Adipocyte (in vitro differentiated cells): ENCODE measurements at regions not wholly inside any gene's neighbourhood (a gene's known extent, or its start where the extent isn't known, plus 50 kb on each side); places are given as distances from the start of the nearest gene placed in this dataset.

Experiments used
- DNase-seq: peaks from one replicate; pipeline ENCODE4 v3.0.0-alpha.2; 2015; ENCODE audit warnings: low read depth
- H3K27me3 ChIP-seq: replicated peaks from 2 replicates; pipeline ENCODE4 v1.7.0; 2013; ENCODE audit warnings: mild to moderate bottlenecking, low read length, moderate library complexity; ENCODE audit not compliant: control insufficient read depth, insufficient read depth
- H3K36me3 ChIP-seq: 2 replicates; pipeline ENCODE4 v1.7.0; 2013; ENCODE audit warnings: low read length, mild to moderate bottlenecking, moderate library complexity; ENCODE audit not compliant: control insufficient read depth, insufficient read depth, severe bottlenecking
- H3K4me1 ChIP-seq: 2 replicates; pipeline ENCODE4 v1.7.0; 2013; ENCODE audit warnings: mild to moderate bottlenecking, low read length, moderate library complexity; ENCODE audit not compliant: control insufficient read depth, insufficient read depth
- H3K4me3 ChIP-seq: 2 replicates; pipeline ENCODE4 v1.7.0; 2013; ENCODE audit warnings: mild to moderate bottlenecking, low read length, moderate library complexity
- H3K9ac ChIP-seq: 2 replicates; pipeline ENCODE4 v1.7.0; 2013; ENCODE audit warnings: mild to moderate bottlenecking, low read length, moderate library complexity
- H3K9me3 ChIP-seq: 2 replicates; pipeline ENCODE4 v1.7.0; 2013; ENCODE audit warnings: mild to moderate bottlenecking, low read length, moderate library complexity; ENCODE audit not compliant: control insufficient read depth

- H3K9ac ChIP-seq = no peak overlapping the region
- no peaks in the 10 kb centered on the region for H3K27me3 ChIP-seq
- no peak for DNase-seq
- no peaks in the 10 kb centered on the region for H3K36me3 ChIP-seq
- no peak overlapping the region for H3K4me3 ChIP-seq
- peaks cover 12% of the 10 kb centered on the region for H3K9me3 ChIP-seq
- peaks cover 5% of the 10 kb centered on the region for H3K4me1 ChIP-seq
Observed at GRCh38 chr4:187413564-187414358, 581.8 kb upstream of the ZFP42 start.

GRCh38 chr4:187414716-187415115 is 580.9 kb upstream of the ZFP42 start:
- no peak for DNase-seq
- no peaks in the 10 kb centered on the region for H3K27me3 ChIP-seq
- no peaks in the 10 kb centered on the region for H3K36me3 ChIP-seq
- peaks cover 12% of the 10 kb centered on the region for H3K9me3 ChIP-seq
- no peak overlapping the region for H3K9ac ChIP-seq
- H3K4me3 ChIP-seq = no peak overlapping the region
- H3K4me1 ChIP-seq = peaks cover 5% of the 10 kb centered on the region

GRCh38 chr4:187415231-187415630 is 580.3 kb upstream of the ZFP42 start:
- Histone ChIP-seq H3K9ac (no peak overlapping the region), H3K36me3 (no peaks in the 10 kb centered on the region), H3K9me3 (peaks cover 12% of the 10 kb centered on the region), H3K4me3 (no peak overlapping the region), H3K4me1 (peaks cover 5% of the 10 kb centered on the region), H3K27me3 (no peaks in the 10 kb centered on the region)
- no peak for DNase-seq

GRCh38 chr4:187416216-187416615 is 579.4 kb upstream of the ZFP42 start:
- H3K27me3 ChIP-seq = no peaks in the 10 kb centered on the region
- peaks cover 12% of the 10 kb centered on the region for H3K9me3 ChIP-seq
- DNase-seq = peak; percentile 32
- peaks cover 5% of the 10 kb centered on the region for H3K4me1 ChIP-seq
- no peak overlapping the region for H3K4me3 ChIP-seq
- H3K9ac ChIP-seq = no peak overlapping the region
- H3K36me3 ChIP-seq = no peaks in the 10 kb centered on the region

- peaks cover 12% of the 10 kb centered on the region for H3K9me3 ChIP-seq
- DNase-seq = peak; percentile 32
- no peak overlapping the region for H3K4me3 ChIP-seq
- no peaks in the 10 kb centered on the region for H3K36me3 ChIP-seq
- H3K9ac ChIP-seq = no peak overlapping the region
- peaks cover 5% of the 10 kb centered on the region for H3K4me1 ChIP-seq
- H3K27me3 ChIP-seq = no peaks in the 10 kb centered on the region
Observed at GRCh38 chr4:187417721-187418120, 577.9 kb upstream of the ZFP42 start.

GRCh38 chr4:187422655-187423054 is 572.9 kb upstream of the ZFP42 start:
- Histone ChIP-seq H3K4me1 (no peaks in the 10 kb centered on the region), H3K27me3 (no peaks in the 10 kb centered on the region), H3K9ac (no peak overlapping the region), H3K36me3 (no peaks in the 10 kb centered on the region), H3K9me3 (no peaks in the 10 kb centered on the region), H3K4me3 (no peak overlapping the region)
- DNase-seq = no peak

- H3K4me3 ChIP-seq = no peak overlapping the region
- no peaks in the 10 kb centered on the region for H3K4me1 ChIP-seq
- H3K9me3 ChIP-seq = no peaks in the 10 kb centered on the region
- DNase-seq = no peak
- H3K36me3 ChIP-seq = no peaks in the 10 kb centered on the region
- H3K9ac ChIP-seq = no peak overlapping the region
- no peaks in the 10 kb centered on the region for H3K27me3 ChIP-seq
Observed at GRCh38 chr4:187424636-187425035, 570.9 kb upstream of the ZFP42 start.

- Histone ChIP-seq H3K36me3 (no peaks in the 10 kb centered on the region), H3K4me3 (no peak overlapping the region), H3K9ac (no peak overlapping the region), H3K4me1 (no peaks in the 10 kb centered on the region), H3K27me3 (no peaks in the 10 kb centered on the region), H3K9me3 (no peaks in the 10 kb centered on the region)
- no peak for DNase-seq
Observed at GRCh38 chr4:187426511-187426910, 569.1 kb upstream of the ZFP42 start.

GRCh38 chr4:187432310-187432709 is 563.3 kb upstream of the ZFP42 start:
- Histone ChIP-seq H3K9me3 (peaks cover 11% of the 10 kb centered on the region), H3K9ac (no peak overlapping the region), H3K4me1 (no peaks in the 10 kb centered on the region), H3K36me3 (no peaks in the 10 kb centered on the region), H3K4me3 (no peak overlapping the region), H3K27me3 (no peaks in the 10 kb centered on the region)
- no peak for DNase-seq

GRCh38 chr4:187433141-187433540 is 562.4 kb upstream of the ZFP42 start:
- Histone ChIP-seq H3K4me3 (no peak overlapping the region), H3K4me1 (no peaks in the 10 kb centered on the region), H3K36me3 (no peaks in the 10 kb centered on the region), H3K9me3 (peaks cover 19% of the 10 kb centered on the region), H3K9ac (no peak overlapping the region), H3K27me3 (no peaks in the 10 kb centered on the region)
- no peak for DNase-seq

- H3K9ac ChIP-seq = no peak overlapping the region
- H3K9me3 ChIP-seq = peaks cover 20% of the 10 kb centered on the region
- no peak for DNase-seq
- no peaks in the 10 kb centered on the region for H3K4me1 ChIP-seq
- H3K4me3 ChIP-seq = no peak overlapping the region
- no peaks in the 10 kb centered on the region for H3K36me3 ChIP-seq
- H3K27me3 ChIP-seq = no peaks in the 10 kb centered on the region
Observed at GRCh38 chr4:187436251-187436650, 559.3 kb upstream of the ZFP42 start.

- Histone ChIP-seq H3K36me3 (no peaks in the 10 kb centered on the region), H3K9ac (no peak overlapping the region), H3K4me3 (no peak overlapping the region), H3K4me1 (no peaks in the 10 kb centered on the region), H3K27me3 (no peaks in the 10 kb centered on the region), H3K9me3 (no peaks in the 10 kb centered on the region)
- DNase-seq = peak; percentile 10
Observed at GRCh38 chr4:187444061-187444460, 551.5 kb upstream of the ZFP42 start.
